ENCODE measurements at regions not wholly inside any gene's neighbourhood (a gene's known extent, or its start where the extent isn't known, plus 50 kb on each side); places are given as distances from the start of the nearest gene placed in this dataset.

GRCh38 chr2:200746301-200746700 lies 65.4 kb upstream of the BZW1 start:
- ChIA-PET CTCF (interaction anchor here (0.9 to 1.8 kb wide), 5 partner anchors 8 to 41 kb away, joined by 4 to 10 read pairs (median 4); no protein-coding TSS in a partner anchor), POLR2A (interaction anchor here (1.0 to 1.2 kb wide), 2 partner anchors 11 to 67 kb away, joined by 3 to 6 read pairs; no protein-coding TSS in a partner anchor)
- no TSS peak for BruUV-seq (replicated peaks)
- no peaks in the 10 kb centered on the region for H3K9me3 Mint-ChIP-seq (ENCODE audit: unreplicated experiment)
- H3K27me3 Mint-ChIP-seq (ENCODE audit: insufficient read depth, unreplicated experiment) = no peaks in the 10 kb centered on the region
- no peak for DNase-seq (ENCODE audit: unreplicated experiment)
- intact Hi-C loops (cut with micrococcal nuclease) = no loop called here
- H3K36me3 Mint-ChIP-seq (ENCODE audit: insufficient read depth, unreplicated experiment) = no peaks in the 10 kb centered on the region
- TF ChIP-seq CTCF (IDR thresholded peaks at IDR 0.05; ENCODE audit: unreplicated experiment) = no peak
- no peaks in the 10 kb centered on the region for H3K4me1 Mint-ChIP-seq (ENCODE audit: insufficient read depth, unreplicated experiment)
- H3K4me3 Mint-ChIP-seq (ENCODE audit: unreplicated experiment) = no peak overlapping the region
- H3K27ac Mint-ChIP-seq (ENCODE audit: low read depth, unreplicated experiment) = no peak overlapping the region

- DNase-seq (ENCODE audit: unreplicated experiment) = no peak
- CTCF ChIA-PET = interaction anchor here (0.9 to 2.3 kb wide), 7 partner anchors 8 to 119 kb away, joined by 3 to 15 read pairs (median 4); no protein-coding TSS in a partner anchor
- H3K27ac Mint-ChIP-seq (ENCODE audit: low read depth, unreplicated experiment) = no peak overlapping the region
- H3K36me3 Mint-ChIP-seq (ENCODE audit: insufficient read depth, unreplicated experiment) = no peaks in the 10 kb centered on the region
- POLR2A ChIA-PET = interaction anchor here (0.6 to 1.3 kb wide), 3 partner anchors 9 to 23 kb away, joined by 3 to 4 read pairs (median 3); no protein-coding TSS in a partner anchor
- no peaks in the 10 kb centered on the region for H3K9me3 Mint-ChIP-seq (ENCODE audit: unreplicated experiment)
- no peaks in the 10 kb centered on the region for H3K4me1 Mint-ChIP-seq (ENCODE audit: insufficient read depth, unreplicated experiment)
- BruUV-seq (replicated peaks) = no TSS peak
- H3K4me3 Mint-ChIP-seq (ENCODE audit: unreplicated experiment) = no peak overlapping the region
- intact Hi-C loops (cut with micrococcal nuclease) = no loop called here
- no peaks in the 10 kb centered on the region for H3K27me3 Mint-ChIP-seq (ENCODE audit: insufficient read depth, unreplicated experiment)
- TF ChIP-seq CTCF (IDR thresholded peaks at IDR 0.05; ENCODE audit: unreplicated experiment) = no peak
These were observed 63.8 kb upstream of the BZW1 start for GRCh38 chr2:200747668-200748618.

GRCh38 chr2:200748779-200749178 lies 62.9 kb upstream of the BZW1 start:
- no peaks in the 10 kb centered on the region for H3K36me3 Mint-ChIP-seq (ENCODE audit: insufficient read depth, unreplicated experiment)
- intact Hi-C loops (cut with micrococcal nuclease) = no loop called here
- H3K4me3 Mint-ChIP-seq (ENCODE audit: unreplicated experiment) = no peak overlapping the region
- ChIA-PET POLR2A (interaction anchor here (0.6 to 0.9 kb wide), 2 partner anchors 13 to 24 kb away, joined by 3 to 4 read pairs; no protein-coding TSS in a partner anchor), CTCF (interaction anchor here (0.7 to 2.3 kb wide), 6 partner anchors 9 to 264 kb away, joined by 3 to 15 read pairs (median 4); no protein-coding TSS in a partner anchor)
- no TSS peak for BruUV-seq (replicated peaks)
- no peak for TF ChIP-seq CTCF (IDR thresholded peaks at IDR 0.05; ENCODE audit: unreplicated experiment)
- no peak overlapping the region for H3K27ac Mint-ChIP-seq (ENCODE audit: low read depth, unreplicated experiment)
- no peak for DNase-seq (ENCODE audit: unreplicated experiment)
- no peaks in the 10 kb centered on the region for H3K27me3 Mint-ChIP-seq (ENCODE audit: insufficient read depth, unreplicated experiment)
- H3K9me3 Mint-ChIP-seq (ENCODE audit: unreplicated experiment) = no peaks in the 10 kb centered on the region
- no peaks in the 10 kb centered on the region for H3K4me1 Mint-ChIP-seq (ENCODE audit: insufficient read depth, unreplicated experiment)

GRCh38 chr2:200749631-200750322 lies 61.9 kb upstream of the BZW1 start:
- Mint-ChIP-seq H3K27ac (ENCODE audit: low read depth, unreplicated experiment) (no peak overlapping the region), H3K27me3 (ENCODE audit: insufficient read depth, unreplicated experiment) (no peaks in the 10 kb centered on the region), H3K4me3 (ENCODE audit: unreplicated experiment) (no peak overlapping the region), H3K36me3 (ENCODE audit: insufficient read depth, unreplicated experiment) (peaks cover 5% of the 10 kb centered on the region), H3K9me3 (ENCODE audit: unreplicated experiment) (no peaks in the 10 kb centered on the region), H3K4me1 (ENCODE audit: insufficient read depth, unreplicated experiment) (peaks cover 3% of the 10 kb centered on the region)
- no TSS peak for BruUV-seq (replicated peaks)
- POLR2A ChIA-PET = interaction anchor here (0.7 kb wide), 2 partner anchors 62 to 951 kb away, joined by 3 read pairs; partner anchors contain the start of gene BZW1
- CTCF ChIA-PET = interaction anchor here (0.7 to 1.6 kb wide), 4 partner anchors 10 to 265 kb away, joined by 3 to 4 read pairs (median 4); no protein-coding TSS in a partner anchor
- DNase-seq (ENCODE audit: unreplicated experiment) = no peak
- intact Hi-C loops (cut with micrococcal nuclease) = no loop called here
- no peak for TF ChIP-seq CTCF (IDR thresholded peaks at IDR 0.05; ENCODE audit: unreplicated experiment)

Measured in MCF 10A (cell line).